Astrocyte of the spinal cord (primary cell): ENCODE measurements at regions not wholly inside any gene's neighbourhood (a gene's known extent, or its start where the extent isn't known, plus 50 kb on each side); places are given as distances from the start of the nearest gene placed in this dataset.

ENCODE experiments used
- DNase-seq: peaks from one replicate; pipeline ENCODE4 v3.0.0; 2011; ENCODE audit warnings: low read depth, low spot score
- H3K4me3 ChIP-seq: 2 replicates; pipeline ENCODE4 v1.5.1; 2011; ENCODE audit warnings: low read depth, mild to moderate bottlenecking, low read length, moderate library complexity
- CTCF ChIP-seq: IDR thresholded peaks from 2 replicates; pipeline ENCODE4 v1.5.1; 2012; ENCODE audit warnings: low read depth, mild to moderate bottlenecking, low read length, inconsistent platforms
- in situ Hi-C: cut with HindIII; loops from 2 replicates; pipeline ENCODE4 v1.10.0; 2017; ENCODE audit warnings: low sequenced_read_pairs

GRCh38 chr18:54679318-54680149 is 88.5 kb downstream of the DYNAP start:
- in situ Hi-C loops: loop anchor here (25.0 kb wide), 1 partner anchor 308 kb away; no protein-coding TSS in a partner anchor
- peak; percentile 56 for TF ChIP-seq CTCF
- H3K4me3 ChIP-seq: no peak overlapping the region
- peak; percentile 89 for DNase-seq

GRCh38 chr18:54684784-54685183 is 93.7 kb downstream of the DYNAP start:
- no peak overlapping the region for H3K4me3 ChIP-seq
- DNase-seq: peak; percentile 80
- no peak for TF ChIP-seq CTCF
- in situ Hi-C loops: loop anchor here (25.0 kb wide), 1 partner anchor 303 kb away; no protein-coding TSS in a partner anchor

GRCh38 chr18:54689319-54689718 is 98.3 kb downstream of the DYNAP start:
- in situ Hi-C loops: loop anchor here (25.0 kb wide), 1 partner anchor 298 kb away; no protein-coding TSS in a partner anchor
- no peak for DNase-seq
- no peak overlapping the region for H3K4me3 ChIP-seq
- TF ChIP-seq CTCF: no peak

GRCh38 chr18:54690198-54690597 is 99.2 kb downstream of the DYNAP start:
- TF ChIP-seq CTCF: no peak

GRCh38 chr18:54692463-54692862 is 101.4 kb downstream of the DYNAP start:
- in situ Hi-C loops: loop anchor here (25.0 kb wide), 1 partner anchor 295 kb away; no protein-coding TSS in a partner anchor
- no peak overlapping the region for H3K4me3 ChIP-seq
- no peak for DNase-seq
- no peak for TF ChIP-seq CTCF

More at GRCh38 chr18:54690198-54690597, 99.2 kb downstream of the DYNAP start:
- H3K4me3 ChIP-seq: peak overlapping the region; percentile 7
- DNase-seq: peak; percentile 54
- in situ Hi-C loops: loop anchor here (25.0 kb wide), 1 partner anchor 297 kb away; no protein-coding TSS in a partner anchor

- in situ Hi-C loops: loop anchor here (25.0 kb wide), 1 partner anchor 291 kb away; no protein-coding TSS in a partner anchor
- TF ChIP-seq CTCF: no peak
- H3K4me3 ChIP-seq: no peak overlapping the region
- DNase-seq: no peak
Measured at GRCh38 chr18:54696616-54697293, 105.7 kb downstream of the DYNAP start.
